GM23338 (cell line): ENCODE measurements at regions not wholly inside any gene's neighbourhood (a gene's known extent, or its start where the extent isn't known, plus 50 kb on each side); places are given as distances from the start of the nearest gene placed in this dataset.

Experiments used
- ATAC-seq: fragments of 200-7000 bp; cut with Tn5 transposase; 3 replicates; pipeline ENCODE4 v1.9.1; 2020
- DNase-seq: peaks from one replicate; pipeline ENCODE4 v3.0.0-alpha.2; 2015; ENCODE audit warnings: low spot score
- H2AFZ ChIP-seq: fragments of 200-600 bp; sonication (generic); 2 replicates; pipeline ENCODE4 v1.8.0; 2016; ENCODE audit warnings: antibody characterized with exemption, mild to moderate bottlenecking, moderate library complexity
- H3F3A ChIP-seq: fragments of 200-600 bp; sonication (generic); replicated peaks from 2 replicates; pipeline ENCODE4 v1.8.0; 2017; ENCODE audit warnings: antibody characterized with exemption, mixed run types, low read depth
- H3K27ac ChIP-seq: fragments of 200-600 bp; sonication (generic); 2 replicates; pipeline ENCODE4 v1.6.1; 2016; ENCODE audit warnings: low read depth
- H3K27me3 ChIP-seq: fragments of 200-600 bp; sonication (generic); 2 replicates; pipeline ENCODE4 v1.8.0; 2016; ENCODE audit warnings: mild to moderate bottlenecking, mixed run types, moderate library complexity; ENCODE audit not compliant: insufficient read depth
- H3K36me3 ChIP-seq: fragments of 200-600 bp; sonication (generic); 2 replicates; pipeline ENCODE4 v1.8.0; 2016; ENCODE audit warnings: mild to moderate bottlenecking; ENCODE audit not compliant: insufficient read depth
- H3K4me1 ChIP-seq: fragments of 200-600 bp; sonication (generic); 2 replicates; pipeline ENCODE4 v1.8.0; 2016; ENCODE audit warnings: mild to moderate bottlenecking, moderate library complexity; ENCODE audit not compliant: insufficient read depth
- H3K4me2 ChIP-seq: fragments of 200-600 bp; sonication (generic); 2 replicates; pipeline ENCODE4 v1.7.1; 2017; ENCODE audit warnings: mixed run types
- H3K4me3 ChIP-seq: fragments of 200-600 bp; sonication (generic); 2 replicates; pipeline ENCODE4 v1.6.1; 2016; ENCODE audit warnings: mixed run types
- H3K79me2 ChIP-seq: fragments of 200-600 bp; sonication (generic); replicated peaks from 2 replicates; pipeline ENCODE4 v1.8.0; 2017; ENCODE audit warnings: mild to moderate bottlenecking; ENCODE audit not compliant: insufficient read depth
- H3K9me2 ChIP-seq: fragments of 200-600 bp; sonication (generic); 2 replicates; pipeline ENCODE4 v1.8.0; 2017; ENCODE audit not compliant: insufficient read depth
- H4K20me1 ChIP-seq: fragments of 200-600 bp; sonication (generic); replicated peaks from 2 replicates; pipeline ENCODE4 v1.8.0; 2017; ENCODE audit warnings: mild to moderate bottlenecking; ENCODE audit not compliant: insufficient read depth
- H3K27ac Mint-ChIP-seq: 2 replicates; pipeline ENCODE4 v1.8.0; 2020; ENCODE audit warnings: inconsistent platforms, mild to moderate bottlenecking, moderate library complexity, mixed read lengths
- H3K27me3 Mint-ChIP-seq: 3 replicates; pipeline ENCODE4 v1.8.0; 2022; ENCODE audit warnings: low read depth, mild to moderate bottlenecking, moderate library complexity, mixed read lengths, inconsistent platforms; ENCODE audit not compliant: insufficient read depth, poor library complexity
- H3K36me3 Mint-ChIP-seq: 3 replicates; pipeline ENCODE4 v1.8.0; 2021; ENCODE audit warnings: low read depth, mild to moderate bottlenecking, inconsistent platforms, moderate library complexity, mixed read lengths
- H3K4me1 Mint-ChIP-seq: 3 replicates; pipeline ENCODE4 v1.8.0; 2020; ENCODE audit warnings: mild to moderate bottlenecking, inconsistent platforms, mixed read lengths
- H3K4me3 Mint-ChIP-seq: 3 replicates; pipeline ENCODE4 v1.8.0; 2021; ENCODE audit warnings: moderate library complexity, mild to moderate bottlenecking, inconsistent platforms, mixed read lengths
- H3K9me3 Mint-ChIP-seq: 3 replicates; pipeline ENCODE4 v1.8.0; 2020; ENCODE audit warnings: moderate library complexity, mild to moderate bottlenecking, inconsistent platforms, mixed read lengths
- CREB1 ChIP-seq: fragments of 250-450 bp; sonication (Bioruptor Pico); IDR thresholded peaks from 2 replicates; pipeline ENCODE4 v1.5.0; 2020; ENCODE audit warnings: low read depth, mild to moderate bottlenecking, moderate library complexity
- CTCF ChIP-seq, 2 experiments: fragments of 200-600 bp in 1 of 2; sonication (generic) in 1 of 2; conservative IDR thresholded peaks; 2 replicates each; pipeline versions ENCODE4 v1.5.1 to v1.6.1; 2016 to 2017; ENCODE audit warnings: antibody characterized with exemption in 2 of 2, low read depth in 2 of 2, mild to moderate bottlenecking in 2 of 2, moderate library complexity in 1 of 2
- ETS1 ChIP-seq: IDR thresholded peaks from 2 replicates; pipeline ENCODE4 v1.6.1; 2016; ENCODE audit warnings: antibody characterized with exemption
- EZH2 ChIP-seq: fragments of 200-600 bp; sonication (generic); IDR thresholded peaks from one replicate; pipeline ENCODE4 v1.8.0; 2017; ENCODE audit warnings: antibody characterized with exemption, mild to moderate bottlenecking, low read depth; ENCODE audit not compliant: unreplicated experiment
- EZH2phosphoT487 ChIP-seq: fragments of 200-600 bp; sonication (generic); IDR thresholded peaks from one replicate; pipeline ENCODE4 v1.8.1; 2018; ENCODE audit warnings: antibody characterized with exemption; ENCODE audit not compliant: unreplicated experiment
- JUNB ChIP-seq: IDR thresholded peaks from one replicate; pipeline ENCODE4 v1.6.1; 2016; ENCODE audit warnings: antibody characterized with exemption; ENCODE audit not compliant: unreplicated experiment
- NANOG ChIP-seq: IDR thresholded peaks from 2 replicates; pipeline ENCODE4 v1.6.1; 2016; ENCODE audit warnings: antibody characterized with exemption, borderline replicate concordance
- POLR2AphosphoS5 ChIP-seq: IDR thresholded peaks from 2 replicates; pipeline ENCODE4 v1.6.1; 2016; ENCODE audit warnings: antibody characterized with exemption, low read depth
- REST ChIP-seq: IDR thresholded peaks from one replicate; pipeline ENCODE4 v1.6.1; 2018; ENCODE audit warnings: antibody characterized with exemption; ENCODE audit not compliant: unreplicated experiment
- STAT1 ChIP-seq: IDR thresholded peaks from one replicate; pipeline ENCODE4 v1.6.1; 2016; ENCODE audit warnings: antibody characterized with exemption; ENCODE audit not compliant: unreplicated experiment
- ZNF114 ChIP-seq: fragments of 250-450 bp; sonication (Bioruptor Pico); IDR thresholded peaks from 2 replicates; pipeline ENCODE4 v1.5.0; 2020; ENCODE audit warnings: mild to moderate bottlenecking, moderate library complexity
- ZNF331 ChIP-seq: fragments of 250-450 bp; sonication (Bioruptor Pico); IDR thresholded peaks from 2 replicates; pipeline ENCODE4 v1.5.0; 2020; ENCODE audit warnings: low read depth, mild to moderate bottlenecking, moderate library complexity
- ZNF462 ChIP-seq: fragments of 250-450 bp; sonication (Bioruptor Pico); IDR thresholded peaks from 2 replicates; pipeline ENCODE4 v1.5.0; 2020; ENCODE audit warnings: mild to moderate bottlenecking, moderate library complexity

- H4K20me1 ChIP-seq: no peaks in the 10 kb centered on the region
- no peaks in the 10 kb centered on the region for H3K79me2 ChIP-seq
- H3K4me2 ChIP-seq: no peak overlapping the region
- DNase-seq: no peak
- no peak overlapping the region for H2AFZ ChIP-seq
- Mint-ChIP-seq H3K36me3 (peaks cover 3% of the 10 kb centered on the region; the same call in 1 of the 3 replicates), H3K9me3 (peaks cover 3% of the 10 kb centered on the region; the same call in 2 of the 3 replicates), H3K4me1 (peaks cover 44% of the 10 kb centered on the region), H3K27ac (no peak overlapping the region), H3K4me3 (no peak overlapping the region), H3K27me3 (peaks cover 1% of the 10 kb centered on the region)
- no peaks in the 10 kb centered on the region for H3K9me2 ChIP-seq
- no peaks in the 10 kb centered on the region for H3K27me3 ChIP-seq
- H3F3A ChIP-seq: no peaks in the 10 kb centered on the region
- no peaks in the 10 kb centered on the region for H3K36me3 ChIP-seq
- H3K4me1 ChIP-seq: peaks cover 24% of the 10 kb centered on the region
- no peak for ATAC-seq
- no peak for TF ChIP-seq CTCF (conservative IDR thresholded peaks at IDR 0.05; ENCODE audit: low read depth in 2 of 2)
- TF ChIP-seq STAT1: no peak
- TF ChIP-seq REST: no peak
- TF ChIP-seq POLR2AphosphoS5: no peak
- TF ChIP-seq JUNB: no peak
- TF ChIP-seq ZNF331 (CRISPR knock-in tag): no peak
- TF ChIP-seq ETS1: no peak
- no peak for TF ChIP-seq CREB1
- no peak for TF ChIP-seq NANOG
- no peak for TF ChIP-seq EZH2
- TF ChIP-seq ZNF462 (CRISPR knock-in tag): no peak
- no peak for TF ChIP-seq EZH2phosphoT487
- TF ChIP-seq ZNF114 (CRISPR knock-in tag): no peak
- no peak overlapping the region for H3K4me3 ChIP-seq
- no peak overlapping the region for H3K27ac ChIP-seq
These were observed 93.4 kb upstream of the ARHGAP28 start for GRCh38 chr18:6636091-6636490.
